HL-60 (cell line): ENCODE measurements at regions not wholly inside any gene's neighbourhood (a gene's known extent, or its start where the extent isn't known, plus 50 kb on each side); places are given as distances from the start of the nearest gene placed in this dataset.

Source experiments
- DNase-seq, 2 experiments: peaks; one replicate each; pipeline ENCODE4 v3.0.0-alpha.2; 2010 to 2020; ENCODE audit warnings: low read depth in 1 of 2, low spot score in 1 of 2
- H3K27ac ChIP-seq: fragments of 250-450 bp; sonication (Bioruptor Pico); replicated peaks from 2 replicates; pipeline ENCODE4 v1.5.1; 2020; ENCODE audit warnings: mild to moderate bottlenecking, moderate library complexity
- H3K27me3 ChIP-seq: fragments of 250-450 bp; sonication (Bioruptor Pico); 2 replicates; pipeline ENCODE4 v1.5.1; 2021; ENCODE audit warnings: mild to moderate bottlenecking, moderate library complexity; ENCODE audit not compliant: insufficient read depth, poor library complexity, severe bottlenecking
- H3K4me3 ChIP-seq: replicated peaks from 2 replicates; pipeline ENCODE4 v1.5.1; 2011; ENCODE audit warnings: mild to moderate bottlenecking, control low read depth, low read length; ENCODE audit not compliant: insufficient read depth
- GABPA ChIP-seq: IDR thresholded peaks from 2 replicates; pipeline ENCODE4 v1.6.1; 2012; ENCODE audit warnings: low read depth
- POLR2AphosphoS5 ChIP-seq: IDR thresholded peaks from 2 replicates; pipeline ENCODE4 v1.6.1; 2012; ENCODE audit warnings: low read depth
- SPI1 ChIP-seq: IDR thresholded peaks from 2 replicates; pipeline ENCODE4 v1.6.1; 2012; ENCODE audit warnings: low read depth, mild to moderate bottlenecking, borderline replicate concordance
- TF ChIP-seq, protein P1 (sequence below): IDR thresholded peaks from one replicate; pipeline ENCODE4 v1.5.1; 2011; ENCODE audit warnings: low read length, control low read depth, inconsistent platforms; ENCODE audit not compliant: insufficient read depth
- TF ChIP-seq, protein P2 (sequence below): IDR thresholded peaks from 2 replicates; pipeline ENCODE4 v1.6.1; 2012; ENCODE audit warnings: low read depth; ENCODE audit not compliant: insufficient replicate concordance

DNA sequence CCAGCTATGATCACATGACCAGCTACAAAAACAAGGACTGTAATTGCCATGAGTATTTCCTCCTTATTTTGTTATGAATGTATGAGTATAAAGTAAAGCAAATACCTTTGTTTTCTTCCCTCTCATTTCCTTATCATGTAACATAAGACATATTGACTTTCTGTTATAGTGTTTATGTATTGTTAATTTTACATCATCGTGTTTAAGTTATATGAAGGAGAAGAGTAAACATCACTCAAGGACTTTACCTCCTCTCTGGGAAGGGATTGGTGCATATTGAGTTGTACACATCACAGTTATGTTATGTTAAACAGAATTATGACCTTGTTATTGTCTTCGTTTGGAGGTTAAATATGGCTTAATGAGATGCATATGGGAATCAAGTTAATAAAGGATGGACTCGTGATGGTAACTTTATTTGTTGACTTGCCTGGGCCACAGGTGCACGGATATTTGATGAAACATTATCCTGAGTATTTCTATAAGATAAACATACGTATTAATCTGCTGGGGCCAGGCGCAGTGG lies 57.3 kb upstream of the CNKSR3 start:
- Histone ChIP-seq H3K27me3 (peaks cover 7% of the 10 kb centered on the region), H3K27ac (no peak overlapping the region), H3K4me3 (no peak overlapping the region)
- no peak for DNase-seq
- TF ChIP-seq POLR2AphosphoS5 (no peak), GABPA (no peak), SPI1 (no peak)
- TF ChIP-seq, protein P1, sequence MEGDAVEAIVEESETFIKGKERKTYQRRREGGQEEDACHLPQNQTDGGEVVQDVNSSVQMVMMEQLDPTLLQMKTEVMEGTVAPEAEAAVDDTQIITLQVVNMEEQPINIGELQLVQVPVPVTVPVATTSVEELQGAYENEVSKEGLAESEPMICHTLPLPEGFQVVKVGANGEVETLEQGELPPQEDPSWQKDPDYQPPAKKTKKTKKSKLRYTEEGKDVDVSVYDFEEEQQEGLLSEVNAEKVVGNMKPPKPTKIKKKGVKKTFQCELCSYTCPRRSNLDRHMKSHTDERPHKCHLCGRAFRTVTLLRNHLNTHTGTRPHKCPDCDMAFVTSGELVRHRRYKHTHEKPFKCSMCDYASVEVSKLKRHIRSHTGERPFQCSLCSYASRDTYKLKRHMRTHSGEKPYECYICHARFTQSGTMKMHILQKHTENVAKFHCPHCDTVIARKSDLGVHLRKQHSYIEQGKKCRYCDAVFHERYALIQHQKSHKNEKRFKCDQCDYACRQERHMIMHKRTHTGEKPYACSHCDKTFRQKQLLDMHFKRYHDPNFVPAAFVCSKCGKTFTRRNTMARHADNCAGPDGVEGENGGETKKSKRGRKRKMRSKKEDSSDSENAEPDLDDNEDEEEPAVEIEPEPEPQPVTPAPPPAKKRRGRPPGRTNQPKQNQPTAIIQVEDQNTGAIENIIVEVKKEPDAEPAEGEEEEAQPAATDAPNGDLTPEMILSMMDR = no peak
- TF ChIP-seq, protein P2, sequence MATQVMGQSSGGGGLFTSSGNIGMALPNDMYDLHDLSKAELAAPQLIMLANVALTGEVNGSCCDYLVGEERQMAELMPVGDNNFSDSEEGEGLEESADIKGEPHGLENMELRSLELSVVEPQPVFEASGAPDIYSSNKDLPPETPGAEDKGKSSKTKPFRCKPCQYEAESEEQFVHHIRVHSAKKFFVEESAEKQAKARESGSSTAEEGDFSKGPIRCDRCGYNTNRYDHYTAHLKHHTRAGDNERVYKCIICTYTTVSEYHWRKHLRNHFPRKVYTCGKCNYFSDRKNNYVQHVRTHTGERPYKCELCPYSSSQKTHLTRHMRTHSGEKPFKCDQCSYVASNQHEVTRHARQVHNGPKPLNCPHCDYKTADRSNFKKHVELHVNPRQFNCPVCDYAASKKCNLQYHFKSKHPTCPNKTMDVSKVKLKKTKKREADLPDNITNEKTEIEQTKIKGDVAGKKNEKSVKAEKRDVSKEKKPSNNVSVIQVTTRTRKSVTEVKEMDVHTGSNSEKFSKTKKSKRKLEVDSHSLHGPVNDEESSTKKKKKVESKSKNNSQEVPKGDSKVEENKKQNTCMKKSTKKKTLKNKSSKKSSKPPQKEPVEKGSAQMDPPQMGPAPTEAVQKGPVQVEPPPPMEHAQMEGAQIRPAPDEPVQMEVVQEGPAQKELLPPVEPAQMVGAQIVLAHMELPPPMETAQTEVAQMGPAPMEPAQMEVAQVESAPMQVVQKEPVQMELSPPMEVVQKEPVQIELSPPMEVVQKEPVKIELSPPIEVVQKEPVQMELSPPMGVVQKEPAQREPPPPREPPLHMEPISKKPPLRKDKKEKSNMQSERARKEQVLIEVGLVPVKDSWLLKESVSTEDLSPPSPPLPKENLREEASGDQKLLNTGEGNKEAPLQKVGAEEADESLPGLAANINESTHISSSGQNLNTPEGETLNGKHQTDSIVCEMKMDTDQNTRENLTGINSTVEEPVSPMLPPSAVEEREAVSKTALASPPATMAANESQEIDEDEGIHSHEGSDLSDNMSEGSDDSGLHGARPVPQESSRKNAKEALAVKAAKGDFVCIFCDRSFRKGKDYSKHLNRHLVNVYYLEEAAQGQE = no peak

DNA sequence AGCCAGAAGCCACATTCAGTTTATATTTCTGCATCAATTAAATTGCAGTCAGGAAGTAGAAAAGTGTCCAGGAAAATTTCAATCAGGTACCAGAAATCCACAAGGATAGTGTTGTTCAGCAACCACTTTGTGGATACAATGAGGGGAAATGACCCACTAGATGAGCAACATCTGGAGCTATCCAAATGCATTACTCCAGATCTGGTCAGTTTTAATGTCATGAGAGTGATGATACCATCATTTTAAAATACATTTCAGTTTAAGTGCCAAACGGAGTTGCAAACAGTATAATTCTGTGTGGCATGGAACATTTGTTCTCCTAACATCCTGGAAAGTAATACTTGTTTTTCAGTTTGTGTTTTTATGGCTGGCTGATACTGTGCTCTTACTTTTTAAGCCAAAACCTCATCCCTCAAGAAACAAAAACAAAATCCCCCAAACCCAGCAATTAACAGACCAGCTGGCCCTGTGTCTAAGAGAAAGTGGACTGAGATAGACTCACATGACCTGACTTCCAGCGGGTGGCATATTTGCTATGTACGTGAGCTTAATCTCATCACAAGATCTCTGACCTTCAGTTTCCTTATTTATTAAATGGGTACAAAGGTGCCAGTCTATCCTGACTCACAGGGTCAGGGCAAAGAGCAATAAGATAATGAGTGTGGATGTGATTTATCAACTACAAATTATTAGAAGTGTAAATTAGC lies 58.8 kb upstream of the CNKSR3 start:
- peaks cover 7% of the 10 kb centered on the region for H3K27me3 ChIP-seq
- TF ChIP-seq, protein P2 = no peak
- no peak for TF ChIP-seq POLR2AphosphoS5
- no peak for TF ChIP-seq GABPA
- TF ChIP-seq, protein P1 = no peak
- TF ChIP-seq SPI1 = no peak
- DNase-seq = no peak
- H3K4me3 ChIP-seq = no peak overlapping the region
- H3K27ac ChIP-seq = no peak overlapping the region

DNA sequence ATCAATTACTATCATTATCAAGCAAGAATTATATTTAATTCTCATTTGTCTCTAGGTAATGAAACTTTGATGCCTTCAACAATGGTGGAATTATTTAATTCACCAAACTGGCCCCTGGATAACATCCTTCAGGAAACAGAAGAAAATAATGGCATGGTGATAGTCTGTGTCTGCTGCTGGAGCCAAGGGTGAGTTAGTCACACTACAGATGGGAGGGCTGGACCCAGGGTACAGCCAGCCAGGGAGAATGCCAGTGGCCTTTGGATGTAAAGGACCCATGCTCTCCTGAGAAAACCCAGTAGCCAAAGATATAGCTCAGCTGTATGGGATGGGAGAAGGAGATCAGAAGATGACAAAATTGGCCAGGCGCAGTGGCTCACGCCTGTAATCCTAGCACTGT lies 60.0 kb upstream of the CNKSR3 start:
- Histone ChIP-seq H3K27ac (no peak overlapping the region), H3K27me3 (peaks cover 7% of the 10 kb centered on the region), H3K4me3 (no peak overlapping the region)
- TF ChIP-seq, protein P1 = no peak
- TF ChIP-seq GABPA (no peak), SPI1 (no peak), POLR2AphosphoS5 (no peak)
- TF ChIP-seq, protein P2 = no peak
- DNase-seq = no peak
